ENCODE measurements at regions not wholly inside any gene's neighbourhood (a gene's known extent, or its start where the extent isn't known, plus 50 kb on each side); places are given as distances from the start of the nearest gene placed in this dataset.

DNA sequence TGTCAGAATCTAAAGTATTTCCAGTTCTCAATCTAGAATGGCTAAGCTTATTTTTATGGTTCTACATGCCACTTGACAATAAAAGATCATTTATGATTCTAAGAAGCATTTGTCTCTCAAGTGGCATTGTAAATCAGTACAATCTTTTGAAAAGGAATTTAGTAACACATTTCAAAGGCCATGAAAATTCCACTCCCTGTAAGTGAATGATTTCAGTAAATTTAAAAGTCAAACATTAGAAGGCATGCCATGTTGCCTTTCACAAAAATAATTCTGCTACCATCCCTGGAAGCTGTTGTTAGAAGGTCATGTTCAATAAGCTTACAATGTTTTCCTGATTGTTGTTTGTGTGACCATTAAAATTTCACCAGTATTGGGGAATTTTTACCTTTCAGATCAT lies 142.9 kb downstream of the RPIA start:
- no peak for DNase-seq

DNA sequence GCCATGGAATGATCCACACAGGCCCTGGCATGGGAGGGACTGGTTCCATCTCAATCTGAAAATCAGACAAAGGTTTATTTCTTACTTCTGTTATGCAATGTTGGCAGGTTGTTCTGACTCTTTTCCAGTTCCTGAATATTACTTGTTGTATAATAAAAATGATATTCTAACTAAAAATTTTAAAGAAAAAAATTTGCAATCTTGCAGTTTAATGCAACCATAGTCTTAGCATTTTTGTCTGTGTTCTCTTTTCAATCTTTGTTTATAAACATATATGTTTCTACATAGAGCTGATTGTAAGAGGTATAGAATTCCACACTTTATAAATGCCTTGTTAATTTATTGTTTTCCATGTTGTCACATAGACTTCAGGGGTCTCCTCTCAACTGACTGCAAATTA lies 143.4 kb downstream of the RPIA start:
- no peak for DNase-seq

GRCh38 chr2:88835726-88836125 lies 144.3 kb downstream of the RPIA start:
- DNase-seq = no peak

GRCh38 chr2:88836351-88836750 lies 144.9 kb downstream of the RPIA start:
- DNase-seq = no peak

DNA sequence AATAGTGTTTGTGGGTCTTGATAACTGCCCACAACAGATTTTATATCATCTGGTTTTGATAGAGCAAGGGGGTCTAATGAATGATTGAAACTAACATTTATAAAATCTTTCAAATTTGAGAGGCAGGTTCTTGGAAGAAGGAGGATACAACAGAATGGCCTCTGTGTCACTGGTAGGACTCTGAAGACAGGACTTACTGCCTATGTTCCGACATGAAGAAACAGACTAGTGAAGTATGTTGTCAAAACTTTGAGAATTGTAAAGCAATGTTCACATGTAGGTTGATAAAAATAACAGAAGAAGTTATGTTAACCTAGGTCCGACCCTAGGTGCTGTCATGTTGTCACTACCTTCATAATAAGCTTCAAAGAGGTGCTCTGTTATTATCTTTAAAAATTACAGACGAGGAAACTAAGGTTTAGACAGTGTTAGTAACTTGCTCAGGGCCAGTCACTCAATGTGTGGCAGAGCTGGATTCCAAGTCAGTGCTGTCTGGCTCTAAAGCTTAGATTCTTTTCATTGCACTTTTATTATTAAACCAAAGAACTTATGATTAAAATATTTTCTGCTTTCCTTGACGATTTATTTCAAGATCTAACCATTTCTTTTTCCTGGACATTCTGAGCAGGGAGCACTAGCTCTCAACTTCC lies 146.2 kb downstream of the RPIA start:
- no peak for DNase-seq

DNA sequence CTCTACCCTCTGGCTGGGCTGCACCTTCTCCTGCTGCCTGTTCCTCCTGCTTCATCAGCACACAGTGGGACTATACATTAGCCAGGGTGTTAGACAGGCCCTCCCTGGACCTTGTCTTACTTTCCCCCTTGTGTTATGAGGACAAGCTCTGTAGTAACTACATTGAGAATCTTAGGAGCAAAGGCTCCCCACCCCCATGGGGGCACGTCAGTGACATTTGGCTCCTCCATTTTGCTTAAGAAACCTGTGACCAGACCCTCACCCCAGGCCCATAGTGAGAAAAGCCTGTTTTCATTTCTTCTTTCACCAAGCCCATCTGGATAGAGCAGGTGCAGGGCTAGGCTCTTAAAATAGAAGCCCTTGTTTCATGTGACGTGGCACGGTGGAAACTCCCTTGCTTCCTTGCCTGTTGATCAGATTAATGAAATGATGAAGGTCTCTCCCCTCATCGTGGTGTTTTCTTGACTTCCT lies 146.7 kb downstream of the RPIA start:
- no peak for DNase-seq

DNA sequence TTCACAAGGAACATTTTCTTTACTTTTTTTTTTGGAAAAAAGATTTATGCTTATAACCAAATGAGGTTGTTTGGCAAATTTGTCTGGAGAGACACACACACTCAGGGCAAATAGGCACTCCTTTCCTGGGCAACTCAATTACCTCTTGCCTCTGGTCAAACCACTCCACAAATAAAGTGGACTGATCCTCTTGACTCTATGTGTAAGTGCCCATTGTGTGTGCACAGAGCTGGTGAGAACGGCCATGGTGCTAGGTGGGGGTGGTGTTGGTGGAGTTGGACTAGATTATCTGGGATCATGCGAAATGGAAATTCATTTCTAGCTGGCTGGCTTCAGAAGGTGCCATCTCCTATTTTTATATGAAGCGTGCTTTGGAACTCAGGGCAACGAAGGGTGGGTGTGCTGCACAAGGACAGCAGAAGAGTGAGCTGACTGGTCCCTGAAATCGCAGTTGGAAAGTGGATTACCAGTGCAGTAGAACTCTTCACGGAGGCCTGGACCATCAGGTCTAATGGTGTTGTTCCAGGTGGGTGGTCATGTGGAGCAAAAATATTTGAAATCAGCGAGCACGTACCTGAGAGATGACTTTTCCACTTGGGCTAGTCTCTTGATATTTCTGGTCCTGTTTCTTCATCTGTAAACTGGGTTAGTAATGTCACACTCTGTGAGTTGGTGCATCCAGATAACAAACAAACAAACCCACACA lies 149.9 kb downstream of the RPIA start:
- no peak for DNase-seq

GRCh38 chr2:88842656-88843460 lies 151.4 kb downstream of the RPIA start:
- no peak for DNase-seq

DNA sequence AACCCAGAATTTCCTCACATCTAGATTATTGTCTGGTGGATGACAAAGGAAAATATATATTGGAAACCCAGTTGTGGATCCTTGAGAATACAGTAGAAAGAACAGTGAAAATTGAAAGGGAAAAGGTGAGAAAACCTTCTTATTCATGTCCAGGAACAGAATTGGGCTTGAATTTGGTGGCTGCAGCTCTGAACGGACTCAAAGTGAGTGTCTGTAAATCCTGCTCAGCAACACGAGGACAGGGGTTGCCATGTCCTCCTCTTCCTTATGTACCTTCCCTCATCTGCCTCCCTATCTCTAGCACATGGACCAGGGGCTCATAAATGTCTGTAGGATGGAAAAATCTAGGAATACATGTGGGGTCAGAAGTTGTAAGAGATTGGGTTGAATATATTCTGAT lies 152.2 kb downstream of the RPIA start:
- no peak for DNase-seq

DNA sequence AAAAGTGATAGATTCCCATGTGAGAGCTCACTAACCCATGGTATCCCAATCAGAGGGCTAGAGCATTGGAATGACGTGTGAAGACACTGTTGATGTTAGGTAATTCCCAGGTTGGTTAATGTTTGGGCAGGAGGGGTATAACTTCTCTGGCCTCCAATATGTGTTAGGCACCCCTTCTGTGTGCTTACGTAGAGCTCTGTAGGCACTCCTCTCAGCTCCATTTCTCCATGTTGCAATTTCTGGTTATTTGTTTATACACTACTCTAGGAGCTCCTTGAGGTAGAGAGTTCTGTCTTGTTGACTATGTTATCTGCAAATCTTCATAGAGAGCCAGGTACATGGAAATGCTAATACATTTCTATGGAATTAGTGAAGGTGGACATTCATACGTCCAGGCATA lies 153.5 kb downstream of the RPIA start:
- no peak for DNase-seq

- no peak for DNase-seq
These were observed 154.5 kb downstream of the RPIA start for GRCh38 chr2:88845772-88846661.

DNA sequence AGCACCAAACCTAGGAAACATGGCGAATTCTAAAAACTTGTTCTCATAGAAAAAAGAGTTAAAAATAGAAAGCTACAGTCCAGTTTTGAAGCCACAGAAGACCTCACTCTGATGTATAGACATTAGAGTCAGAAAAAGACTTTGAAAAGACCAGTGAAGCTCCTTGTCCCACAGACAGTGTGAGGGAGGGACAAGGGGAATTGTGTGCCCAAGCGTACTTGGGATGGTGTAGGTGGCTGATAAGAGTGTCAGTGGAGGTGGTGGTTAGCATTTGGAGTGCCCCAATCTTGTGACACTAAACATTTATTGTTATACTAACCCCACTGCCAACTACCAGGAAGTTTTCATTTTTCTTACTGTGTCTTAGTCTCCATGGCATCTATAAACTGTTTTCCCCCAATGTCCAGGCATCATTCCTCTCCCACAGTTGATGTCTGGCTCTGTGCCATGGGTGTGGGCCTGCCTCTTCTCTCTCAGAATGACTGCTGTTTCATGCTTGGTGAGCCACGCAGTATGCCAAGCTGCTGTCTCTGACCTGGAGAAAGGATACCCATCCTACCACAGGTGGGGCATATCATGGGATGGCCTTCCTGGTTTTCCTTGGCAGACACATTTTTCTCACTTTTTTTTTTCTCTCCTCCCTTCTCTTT lies 161.4 kb downstream of the RPIA start:
- no peak for DNase-seq

DNA sequence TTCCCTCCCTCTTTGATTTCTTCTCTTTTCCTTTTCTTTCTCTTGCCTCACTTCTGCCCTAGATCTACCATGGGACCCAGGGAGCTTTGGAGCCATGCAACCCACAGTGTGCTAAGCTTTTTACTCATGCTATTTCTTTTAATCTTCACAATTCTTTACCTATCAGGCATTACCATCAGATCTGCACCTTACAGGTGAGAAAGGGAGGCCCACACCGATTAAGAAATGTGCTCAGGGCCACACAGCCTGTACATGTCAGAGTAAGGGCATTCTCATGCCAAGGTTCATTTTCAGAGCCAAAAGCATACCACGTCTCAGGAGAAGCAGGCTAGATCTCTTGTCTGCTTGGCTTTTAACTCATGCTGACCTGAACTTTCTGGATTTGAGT lies 161.9 kb downstream of the RPIA start:
- no peak for DNase-seq

GRCh38 chr2:88854528-88854927 lies 163.1 kb downstream of the RPIA start:
- DNase-seq = no peak

DNA sequence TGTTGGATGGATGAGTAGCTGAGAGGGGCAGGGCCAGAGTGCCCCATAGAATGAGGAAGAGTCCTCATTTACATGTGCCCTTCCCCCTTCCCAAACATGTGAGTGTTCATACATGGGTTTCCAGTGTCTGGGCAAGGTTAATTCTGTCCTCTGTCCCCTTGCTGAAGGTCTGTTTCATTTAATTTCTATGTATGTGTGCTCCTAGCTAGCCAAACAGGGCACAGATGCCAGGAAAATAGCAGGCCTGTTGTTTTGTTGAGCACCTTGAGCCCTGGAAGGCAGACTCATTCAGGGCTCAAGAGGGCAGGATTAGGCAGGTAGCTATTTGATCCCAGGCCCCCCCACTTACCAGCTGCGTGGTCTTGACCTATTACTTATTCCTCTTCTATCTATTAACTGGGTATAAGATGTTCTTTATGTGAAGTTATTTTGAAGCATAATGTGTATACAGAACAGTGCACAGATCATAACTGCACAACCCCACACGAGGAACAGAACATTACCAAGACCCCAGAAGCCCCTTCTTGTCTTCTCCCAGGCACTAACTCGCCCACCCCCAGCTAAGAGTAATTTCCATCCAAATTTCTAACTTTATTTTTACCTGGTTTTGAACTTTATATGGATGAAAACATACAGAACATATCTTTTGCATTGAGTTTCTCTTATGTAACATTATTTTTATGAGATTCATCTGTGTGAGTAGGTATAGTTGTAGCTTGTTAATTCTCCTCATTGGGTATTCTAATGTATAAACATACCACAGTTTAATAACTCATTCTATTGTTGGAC lies 164.3 kb downstream of the RPIA start:
- no peak for DNase-seq

DNA sequence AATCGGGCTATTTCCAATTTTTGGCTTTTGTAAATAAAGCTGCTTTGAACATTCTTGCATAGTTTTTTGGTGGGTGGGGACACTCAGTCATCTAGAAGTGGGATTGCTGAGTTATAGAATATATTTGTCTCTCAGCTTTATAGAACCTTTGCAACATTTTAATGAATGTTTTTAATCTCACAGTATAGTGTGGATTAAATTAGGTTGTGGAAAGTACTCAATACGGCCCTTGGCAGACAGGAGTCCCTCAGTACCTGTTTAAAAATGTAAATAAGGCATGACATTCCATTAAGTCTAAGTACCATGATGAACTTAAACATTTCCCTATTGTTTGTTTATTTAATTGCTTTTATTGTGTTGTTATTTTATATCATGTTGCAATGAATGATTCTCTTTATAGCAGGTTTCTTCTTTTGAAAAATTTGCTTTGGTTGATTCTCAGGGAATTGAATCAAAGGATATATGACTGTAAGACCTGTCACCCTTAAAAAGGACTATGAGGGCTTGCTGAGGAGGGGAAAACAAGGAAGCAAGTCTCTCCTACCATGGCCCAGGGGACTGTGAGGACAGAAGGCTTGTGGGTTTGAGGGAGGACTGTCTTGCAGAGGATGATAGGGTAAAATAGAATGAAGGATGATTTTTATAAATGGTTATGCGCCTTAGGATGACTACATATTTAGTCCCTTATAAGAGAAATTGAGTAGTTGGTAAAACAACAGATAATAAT lies 165.1 kb downstream of the RPIA start:
- DNase-seq = no peak

DNA sequence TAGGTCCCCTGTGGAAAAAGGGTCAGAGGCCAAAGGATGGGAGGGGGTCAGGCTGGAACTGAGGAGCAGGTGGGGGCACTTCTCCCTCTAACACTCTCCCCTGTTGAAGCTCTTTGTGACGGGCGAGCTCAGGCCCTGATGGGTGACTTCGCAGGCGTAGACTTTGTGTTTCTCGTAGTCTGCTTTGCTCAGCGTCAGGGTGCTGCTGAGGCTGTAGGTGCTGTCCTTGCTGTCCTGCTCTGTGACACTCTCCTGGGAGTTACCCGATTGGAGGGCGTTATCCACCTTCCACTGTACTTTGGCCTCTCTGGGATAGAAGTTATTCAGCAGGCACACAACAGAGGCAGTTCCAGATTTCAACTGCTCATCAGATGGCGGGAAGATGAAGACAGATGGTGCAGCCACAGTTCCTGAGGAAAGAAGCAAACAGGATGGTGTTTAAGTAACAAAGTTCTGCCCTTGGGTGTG lies 165.8 kb downstream of the RPIA start:
- no peak for DNase-seq

DNA sequence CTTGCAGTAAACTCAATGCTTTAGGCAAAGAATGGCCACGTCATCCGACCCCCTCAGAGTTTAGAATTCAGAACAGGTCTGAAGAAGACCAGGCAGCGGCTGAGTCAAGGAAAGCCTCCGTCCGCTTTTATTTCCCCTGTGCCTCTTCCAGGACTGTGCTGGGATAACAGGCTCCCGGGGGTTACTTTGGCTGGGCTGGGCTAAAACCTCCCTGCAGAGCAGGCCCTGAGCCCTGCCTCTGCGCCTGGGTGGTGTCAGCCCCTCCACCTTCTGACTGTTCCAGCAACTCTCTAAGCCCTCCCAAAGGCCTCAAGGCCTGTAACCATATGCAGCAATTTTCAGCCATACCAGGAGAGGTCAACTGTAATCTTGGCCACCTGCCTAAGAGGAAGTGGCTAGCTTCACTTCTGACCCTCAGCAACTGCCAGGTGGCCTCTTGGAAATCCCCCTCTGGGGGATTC lies 166.5 kb downstream of the RPIA start:
- no peak for DNase-seq

- DNase-seq = no peak
These were observed 168.0 kb downstream of the RPIA start for GRCh38 chr2:88859461-88859860.

GRCh38 chr2:88860421-88861075 lies 169.1 kb downstream of the RPIA start:
- no peak for DNase-seq
